ENCODE measurements at regions not wholly inside any gene's neighbourhood (a gene's known extent, or its start where the extent isn't known, plus 50 kb on each side); places are given as distances from the start of the nearest gene placed in this dataset.

GRCh38 chr11:112769584-112769983 lies 191.6 kb upstream of the NCAM1 start:
- Histone ChIP-seq H3K4me1 (ENCODE audit: control insufficient read depth in 1 of 2, insufficient read depth in 2 of 2, low read length in 2 of 2) (peaks cover 3 to 4% of the 10 kb centered on the region in 2 donors), H3K4me3 (replicated peaks in 1 of 3; ENCODE audit: low read depth in 2 of 3, low read length in 3 of 3) (no peak overlapping the region), H3K4me2 (replicated peaks; ENCODE audit: extremely low read depth, low read length, poor library complexity, severe bottlenecking) (no peak overlapping the region), H3K9ac (ENCODE audit: insufficient read depth, low read length, poor library complexity, severe bottlenecking) (no peak overlapping the region), H4K20me1 (ENCODE audit: insufficient read depth, low read length) (no peaks in the 10 kb centered on the region), H3K36me3 (replicated peaks in 1 of 2; ENCODE audit: control insufficient read depth in 1 of 2, insufficient read depth in 2 of 2, low read length in 2 of 2) (no peaks in the 10 kb centered on the region), H3K27ac (ENCODE audit: low read depth in 1 of 2, low read length in 2 of 2) (no peak overlapping the region), H3K79me2 (ENCODE audit: insufficient read depth, low read length) (no peaks in the 10 kb centered on the region), H3K9me3 (replicated peaks in 1 of 2; ENCODE audit: control insufficient read depth in 1 of 2, insufficient read depth in 1 of 2, low read length in 2 of 2) (no peaks in the 10 kb centered on the region), H3K27me3 (ENCODE audit: control insufficient read depth in 2 of 2, insufficient read depth in 2 of 2, low read length in 2 of 2) (no peaks in the 10 kb centered on the region), H2AFZ (ENCODE audit: insufficient read depth, low read depth, low read length, poor library complexity, severe bottlenecking) (no peak overlapping the region)
- 94% methylated on average over 2 of the region's 4 CpGs for WGBS (ENCODE audit: insufficient coverage)
- no peak for DNase-seq
- Mint-ChIP-seq H3K27me3 (ENCODE audit: low read depth in 3 of 3) (peaks cover 0 to 3% (median 2%) of the 10 kb centered on the region in 3 donors), H3K36me3 (no peaks in the 10 kb centered on the region), H3K4me3 (no peak overlapping the region), H3K27ac (no peak overlapping the region), H3K4me1 (no peaks in the 10 kb centered on the region), H3K9me3 (peaks cover 0 to 7% (median 0%) of the 10 kb centered on the region in 7 donors)
- TF ChIP-seq CTCF (IDR thresholded peaks at IDR 0.05) = no peak
- intact Hi-C loops (cut with micrococcal nuclease) = no loop called here

- H4K20me1 ChIP-seq (ENCODE audit: insufficient read depth, low read length) = no peaks in the 10 kb centered on the region
- H3K4me1 Mint-ChIP-seq = no peaks in the 10 kb centered on the region
- H2AFZ ChIP-seq (ENCODE audit: insufficient read depth, low read depth, low read length, poor library complexity, severe bottlenecking) = no peak overlapping the region
- H3K27ac Mint-ChIP-seq = no peak overlapping the region
- H3K4me3 Mint-ChIP-seq = no peak overlapping the region
- no peaks in the 10 kb centered on the region for H3K79me2 ChIP-seq (ENCODE audit: insufficient read depth, low read length)
- H3K36me3 ChIP-seq (replicated peaks in 1 of 2; ENCODE audit: control insufficient read depth in 1 of 2, insufficient read depth in 2 of 2, low read length in 2 of 2) = no peaks in the 10 kb centered on the region
- no peak overlapping the region for H3K4me2 ChIP-seq (replicated peaks; ENCODE audit: extremely low read depth, low read length, poor library complexity, severe bottlenecking)
- peaks cover 0 to 7% (median 0%) of the 10 kb centered on the region in 7 donors for H3K9me3 Mint-ChIP-seq
- DNase-seq = no peak
- H3K36me3 Mint-ChIP-seq = no peaks in the 10 kb centered on the region
- no peak overlapping the region for H3K9ac ChIP-seq (ENCODE audit: insufficient read depth, low read length, poor library complexity, severe bottlenecking)
- peaks cover 3 to 4% of the 10 kb centered on the region in 2 donors for H3K4me1 ChIP-seq (ENCODE audit: control insufficient read depth in 1 of 2, insufficient read depth in 2 of 2, low read length in 2 of 2)
- no peak overlapping the region for H3K27ac ChIP-seq (ENCODE audit: low read depth in 1 of 2, low read length in 2 of 2)
- H3K9me3 ChIP-seq (replicated peaks in 1 of 2; ENCODE audit: control insufficient read depth in 1 of 2, insufficient read depth in 1 of 2, low read length in 2 of 2) = no peaks in the 10 kb centered on the region
- no peak for TF ChIP-seq CTCF (IDR thresholded peaks at IDR 0.05)
- WGBS (ENCODE audit: insufficient coverage) = 89% methylated on average over 3 of the region's 5 CpGs
- no peaks in the 10 kb centered on the region for H3K27me3 ChIP-seq (ENCODE audit: control insufficient read depth in 2 of 2, insufficient read depth in 2 of 2, low read length in 2 of 2)
- H3K4me3 ChIP-seq (replicated peaks in 1 of 3; ENCODE audit: low read depth in 2 of 3, low read length in 3 of 3) = no peak overlapping the region
- intact Hi-C loops (cut with micrococcal nuclease) = no loop called here
- H3K27me3 Mint-ChIP-seq (ENCODE audit: low read depth in 3 of 3) = peaks cover under 1 to 3% (median 2%) of the 10 kb centered on the region in 3 donors
Measured at GRCh38 chr11:112770033-112770432, 191.2 kb upstream of the NCAM1 start.
